ENCODE measurements at regions not wholly inside any gene's neighbourhood (a gene's known extent, or its start where the extent isn't known, plus 50 kb on each side); places are given as distances from the start of the nearest gene placed in this dataset.
"Not testable (repeated sequence)": the region's sequence is repeated elsewhere in the genome, so short reads cannot be mapped to it uniquely, and the experiment has no call there.

- Histone ChIP-seq H3K27ac (ENCODE audit: low read length) (no peak overlapping the region), H3K27me3 (ENCODE audit: control insufficient read depth in 1 of 2, insufficient read depth in 2 of 2, low read length in 2 of 2) (no peaks in the 10 kb centered on the region), H3K4me3 (ENCODE audit: low read length in 2 of 2) (no peak overlapping the region), H3K9me3 (ENCODE audit: control insufficient read depth in 2 of 2, low read length in 2 of 2) (no peaks in the 10 kb centered on the region), H3K36me3 (ENCODE audit: control insufficient read depth in 2 of 2, insufficient read depth in 2 of 2, low read length in 2 of 2) (no peaks in the 10 kb centered on the region), H3K4me1 (ENCODE audit: control insufficient read depth, insufficient read depth, low read length) (no peaks in the 10 kb centered on the region), H3K9ac (ENCODE audit: low read length in 2 of 2) (no peak overlapping the region)
These were observed 154.4 kb downstream of the NPR3 start for GRCh38 chr5:32865475-32865874.

GRCh38 chr5:32866138-32866537, 155.0 kb downstream of the NPR3 start:
- no peak overlapping the region for H3K4me3 ChIP-seq (ENCODE audit: low read length in 2 of 2)
- H3K36me3 ChIP-seq (ENCODE audit: control insufficient read depth in 2 of 2, insufficient read depth in 2 of 2, low read length in 2 of 2): no peaks in the 10 kb centered on the region
- H3K9me3 ChIP-seq (ENCODE audit: control insufficient read depth in 2 of 2, low read length in 2 of 2): no peaks in the 10 kb centered on the region
- no peaks in the 10 kb centered on the region for H3K27me3 ChIP-seq (ENCODE audit: control insufficient read depth in 1 of 2, insufficient read depth in 2 of 2, low read length in 2 of 2)
- H3K4me1 ChIP-seq (ENCODE audit: control insufficient read depth, insufficient read depth, low read length): no peaks in the 10 kb centered on the region
- H3K9ac ChIP-seq (ENCODE audit: low read length in 2 of 2): no peak overlapping the region
- no peak overlapping the region for H3K27ac ChIP-seq (ENCODE audit: low read length)

DNA sequence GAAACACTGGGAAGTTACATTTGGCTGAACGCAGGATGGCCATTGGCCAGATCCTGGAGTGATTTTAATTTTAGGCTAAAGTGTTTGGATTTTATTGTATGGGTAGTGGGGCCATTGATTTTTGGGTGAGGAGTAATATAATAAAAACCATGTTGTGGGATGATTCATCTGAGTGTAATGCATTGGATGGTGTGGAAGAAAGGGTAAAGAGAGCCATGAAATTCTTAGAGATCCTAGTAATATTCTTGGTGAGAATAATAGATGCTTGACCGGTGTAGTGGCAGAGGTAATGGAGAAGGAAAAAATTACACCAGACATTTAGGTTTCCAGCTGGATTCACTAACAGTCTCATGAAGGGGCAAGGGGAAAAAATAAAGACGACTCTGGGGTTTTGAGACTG, 158.1 kb downstream of the NPR3 start:
- no peaks in the 10 kb centered on the region for H3K36me3 ChIP-seq (ENCODE audit: control insufficient read depth in 2 of 2, insufficient read depth in 2 of 2, low read length in 2 of 2)
- H3K27me3 ChIP-seq (ENCODE audit: control insufficient read depth in 1 of 2, insufficient read depth in 2 of 2, low read length in 2 of 2): no peaks in the 10 kb centered on the region
- no peaks in the 10 kb centered on the region for H3K4me1 ChIP-seq (ENCODE audit: control insufficient read depth, insufficient read depth, low read length)
- H3K9me3 ChIP-seq (ENCODE audit: control insufficient read depth in 2 of 2, low read length in 2 of 2): peaks cover 0 to 9% of the 10 kb centered on the region in 2 donors
- H3K4me3 ChIP-seq (ENCODE audit: low read length in 2 of 2): no peak overlapping the region
- no peak overlapping the region for H3K9ac ChIP-seq (ENCODE audit: low read length in 2 of 2)
- no peak overlapping the region for H3K27ac ChIP-seq (ENCODE audit: low read length)

- Histone ChIP-seq H3K9me3 (ENCODE audit: control insufficient read depth in 2 of 2, low read length in 2 of 2) (peaks cover 0 to 5% of the 10 kb centered on the region in 2 donors), H3K4me3 (ENCODE audit: low read length in 2 of 2) (no peak overlapping the region)
These were observed 165.7 kb downstream of the NPR3 start for GRCh38 chr5:32876791-32877190.

DNA sequence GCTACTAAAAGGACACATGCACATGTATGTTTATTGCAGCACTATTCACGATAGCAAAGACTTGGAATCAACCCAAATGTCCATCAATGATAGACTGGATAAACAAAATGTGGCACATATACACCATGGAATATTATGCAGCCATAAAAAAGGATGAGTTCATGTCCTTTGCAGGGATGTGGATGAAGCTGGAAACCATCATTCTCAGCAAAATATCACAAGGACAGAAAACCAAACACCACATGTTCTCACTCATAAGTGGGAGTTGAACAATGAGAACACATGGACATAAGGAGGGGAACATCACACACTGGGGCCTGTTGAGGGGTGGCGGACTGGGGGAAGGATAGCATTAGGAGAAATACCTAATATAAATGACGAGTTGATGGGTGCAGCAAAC, 168.2 kb downstream of the NPR3 start:
- not testable (repeated sequence) for H3K36me3 ChIP-seq (ENCODE audit: control insufficient read depth in 2 of 2, insufficient read depth in 2 of 2, low read length in 2 of 2); H3K4me3 ChIP-seq (ENCODE audit: low read length in 2 of 2); H3K9ac ChIP-seq (ENCODE audit: low read length in 2 of 2); H3K27me3 ChIP-seq (ENCODE audit: control insufficient read depth in 1 of 2, insufficient read depth in 2 of 2, low read length in 2 of 2); H3K9me3 ChIP-seq (ENCODE audit: control insufficient read depth in 2 of 2, low read length in 2 of 2); H3K4me1 ChIP-seq (ENCODE audit: control insufficient read depth, insufficient read depth, low read length); H3K27ac ChIP-seq (ENCODE audit: low read length)

More at GRCh38 chr5:32876791-32877190, 165.7 kb downstream of the NPR3 start:
- no peaks in the 10 kb centered on the region for H3K4me1 ChIP-seq (ENCODE audit: control insufficient read depth, insufficient read depth, low read length)
- H3K27me3 ChIP-seq (ENCODE audit: control insufficient read depth in 1 of 2, insufficient read depth in 2 of 2, low read length in 2 of 2): no peaks in the 10 kb centered on the region
- H3K27ac ChIP-seq (ENCODE audit: low read length): no peak overlapping the region
- no peaks in the 10 kb centered on the region for H3K36me3 ChIP-seq (ENCODE audit: control insufficient read depth in 2 of 2, insufficient read depth in 2 of 2, low read length in 2 of 2)
- no peak overlapping the region for H3K9ac ChIP-seq (ENCODE audit: low read length in 2 of 2)

DNA sequence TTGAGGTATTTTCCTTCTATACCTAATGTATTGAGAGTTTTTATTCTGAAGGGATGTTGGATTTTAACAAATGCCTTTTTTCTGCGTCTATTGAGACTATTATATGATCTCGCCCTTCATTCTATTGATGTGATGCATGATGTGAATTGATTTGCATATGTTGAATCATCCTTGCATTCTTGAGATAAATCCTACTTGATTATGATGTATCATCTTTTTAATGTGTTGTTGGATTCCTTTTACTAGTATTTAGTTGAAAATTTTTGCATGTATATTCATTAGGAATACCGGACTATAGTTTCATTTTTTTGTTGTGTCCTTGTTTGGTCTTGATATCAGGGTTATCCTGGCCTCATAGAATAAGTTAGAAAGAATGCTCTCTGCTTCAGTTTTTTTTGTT, 169.7 kb downstream of the NPR3 start:
- Histone ChIP-seq H3K27me3 (ENCODE audit: control insufficient read depth in 1 of 2, insufficient read depth in 2 of 2, low read length in 2 of 2) (no peaks in the 10 kb centered on the region), H3K36me3 (ENCODE audit: control insufficient read depth in 2 of 2, insufficient read depth in 2 of 2, low read length in 2 of 2) (no peaks in the 10 kb centered on the region), H3K9ac (ENCODE audit: low read length in 2 of 2) (no peak overlapping the region), H3K4me1 (ENCODE audit: control insufficient read depth, insufficient read depth, low read length) (no peaks in the 10 kb centered on the region), H3K27ac (ENCODE audit: low read length) (no peak overlapping the region), H3K9me3 (ENCODE audit: control insufficient read depth in 2 of 2, low read length in 2 of 2) (peaks cover 0 to 7% of the 10 kb centered on the region in 2 donors), H3K4me3 (ENCODE audit: low read length in 2 of 2) (no peak overlapping the region)

DNA sequence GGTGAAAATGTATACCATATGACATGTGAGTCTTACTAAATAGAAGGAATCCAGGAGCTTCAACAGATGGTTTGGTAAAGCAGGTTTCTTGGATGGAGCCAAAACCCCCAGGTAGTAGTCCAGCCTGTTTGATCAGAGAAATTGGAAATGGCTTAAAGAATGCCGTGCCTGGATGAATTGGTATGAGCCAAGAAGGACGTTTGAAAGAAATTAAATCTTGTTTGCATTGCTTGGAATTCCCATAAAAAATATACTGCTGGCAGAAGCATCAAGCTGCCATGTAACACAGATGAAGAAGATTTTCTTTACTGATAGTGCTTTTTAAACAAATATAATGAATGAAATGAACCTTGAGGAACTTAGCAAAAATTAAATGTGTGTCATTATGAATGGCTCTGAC, 176.3 kb downstream of the NPR3 start:
- no peak overlapping the region for H3K9ac ChIP-seq (ENCODE audit: low read length in 2 of 2)

GRCh38 chr5:32889078-32889477, 178.0 kb downstream of the NPR3 start:
- Histone ChIP-seq H3K9me3 (ENCODE audit: control insufficient read depth in 2 of 2, low read length in 2 of 2) (peaks cover 0 to 2% of the 10 kb centered on the region in 2 donors), H3K4me3 (ENCODE audit: low read length in 2 of 2) (no peak overlapping the region), H3K9ac (ENCODE audit: low read length in 2 of 2) (no peak overlapping the region), H3K4me1 (ENCODE audit: control insufficient read depth, insufficient read depth, low read length) (no peaks in the 10 kb centered on the region), H3K27me3 (ENCODE audit: control insufficient read depth in 1 of 2, insufficient read depth in 2 of 2, low read length in 2 of 2) (no peaks in the 10 kb centered on the region), H3K36me3 (ENCODE audit: control insufficient read depth in 2 of 2, insufficient read depth in 2 of 2, low read length in 2 of 2) (no peaks in the 10 kb centered on the region), H3K27ac (ENCODE audit: low read length) (no peak overlapping the region)

More for the DNA sequence above, 176.3 kb downstream of the NPR3 start:
- H3K4me1 ChIP-seq (ENCODE audit: control insufficient read depth, insufficient read depth, low read length): no peaks in the 10 kb centered on the region
- no peaks in the 10 kb centered on the region for H3K36me3 ChIP-seq (ENCODE audit: control insufficient read depth in 2 of 2, insufficient read depth in 2 of 2, low read length in 2 of 2)
- H3K27me3 ChIP-seq (ENCODE audit: control insufficient read depth in 1 of 2, insufficient read depth in 2 of 2, low read length in 2 of 2): no peaks in the 10 kb centered on the region
- H3K9me3 ChIP-seq (ENCODE audit: control insufficient read depth in 2 of 2, low read length in 2 of 2): peaks cover 0 to 7% of the 10 kb centered on the region in 2 donors
- H3K4me3 ChIP-seq (ENCODE audit: low read length in 2 of 2): no peak overlapping the region
- H3K27ac ChIP-seq (ENCODE audit: low read length): no peak overlapping the region

- H3K9me3 ChIP-seq (ENCODE audit: control insufficient read depth in 2 of 2, low read length in 2 of 2): peaks cover 0 to 3% of the 10 kb centered on the region in 2 donors
- no peak overlapping the region for H3K4me3 ChIP-seq (ENCODE audit: low read length in 2 of 2)
- no peak overlapping the region for H3K9ac ChIP-seq (ENCODE audit: low read length in 2 of 2)
- H3K36me3 ChIP-seq (ENCODE audit: control insufficient read depth in 2 of 2, insufficient read depth in 2 of 2, low read length in 2 of 2): no peaks in the 10 kb centered on the region
- H3K27me3 ChIP-seq (ENCODE audit: control insufficient read depth in 1 of 2, insufficient read depth in 2 of 2, low read length in 2 of 2): no peaks in the 10 kb centered on the region
- H3K4me1 ChIP-seq (ENCODE audit: control insufficient read depth, insufficient read depth, low read length): no peaks in the 10 kb centered on the region
- no peak overlapping the region for H3K27ac ChIP-seq (ENCODE audit: low read length)
These were observed 192.5 kb downstream of the NPR3 start for GRCh38 chr5:32903613-32904012.

- Histone ChIP-seq H3K27ac (ENCODE audit: low read length) (no peak overlapping the region), H3K36me3 (ENCODE audit: control insufficient read depth in 2 of 2, insufficient read depth in 2 of 2, low read length in 2 of 2) (no peaks in the 10 kb centered on the region), H3K27me3 (ENCODE audit: control insufficient read depth in 1 of 2, insufficient read depth in 2 of 2, low read length in 2 of 2) (no peaks in the 10 kb centered on the region), H3K9me3 (ENCODE audit: control insufficient read depth in 2 of 2, low read length in 2 of 2) (peaks cover 0 to 3% of the 10 kb centered on the region in 2 donors), H3K4me3 (ENCODE audit: low read length in 2 of 2) (no peak overlapping the region), H3K4me1 (ENCODE audit: control insufficient read depth, insufficient read depth, low read length) (no peaks in the 10 kb centered on the region), H3K9ac (ENCODE audit: low read length in 2 of 2) (no peak overlapping the region)
These were observed 197.5 kb downstream of the NPR3 start for GRCh38 chr5:32908641-32909040.

DNA sequence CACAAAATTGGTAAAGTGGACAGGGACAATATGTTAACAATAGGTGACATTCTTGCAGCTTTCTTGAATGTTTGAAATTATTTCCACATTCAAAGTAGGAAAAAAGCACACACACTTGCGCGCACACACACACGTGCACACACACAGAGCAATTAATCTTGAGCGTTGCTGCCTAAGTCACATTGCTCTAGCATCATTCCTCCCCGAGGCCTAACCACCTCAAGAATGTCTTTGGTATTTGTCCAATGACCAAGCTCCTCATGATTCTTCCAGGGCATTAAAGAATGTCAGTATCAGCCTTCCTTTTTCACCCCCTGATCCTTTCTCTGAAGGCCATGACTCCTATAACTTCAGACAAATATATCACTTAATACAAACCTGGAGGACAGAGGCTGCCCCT, 198.1 kb downstream of the NPR3 start:
- H3K9me3 ChIP-seq (ENCODE audit: control insufficient read depth in 2 of 2, low read length in 2 of 2): peaks cover 0 to 3% of the 10 kb centered on the region in 2 donors
- H3K36me3 ChIP-seq (ENCODE audit: control insufficient read depth in 2 of 2, insufficient read depth in 2 of 2, low read length in 2 of 2): no peaks in the 10 kb centered on the region
- H3K4me1 ChIP-seq (ENCODE audit: control insufficient read depth, insufficient read depth, low read length): no peaks in the 10 kb centered on the region
- no peak overlapping the region for H3K4me3 ChIP-seq (ENCODE audit: low read length in 2 of 2)
- H3K9ac ChIP-seq (ENCODE audit: low read length in 2 of 2): no peak overlapping the region
- H3K27ac ChIP-seq (ENCODE audit: low read length): no peak overlapping the region
- no peaks in the 10 kb centered on the region for H3K27me3 ChIP-seq (ENCODE audit: control insufficient read depth in 1 of 2, insufficient read depth in 2 of 2, low read length in 2 of 2)
